GM12873 (cell line): ENCODE measurements at regions not wholly inside any gene's neighbourhood (a gene's known extent, or its start where the extent isn't known, plus 50 kb on each side); places are given as distances from the start of the nearest gene placed in this dataset.

Experiments used
- TF ChIP-seq, protein P1 (sequence below): IDR thresholded peaks from 2 replicates; pipeline ENCODE4 v1.5.1; 2012; ENCODE audit warnings: low read depth, mild to moderate bottlenecking, moderate library complexity, low read length, control low read depth; ENCODE audit not compliant: insufficient read depth; ENCODE audit errors: missing control alignments

DNA sequence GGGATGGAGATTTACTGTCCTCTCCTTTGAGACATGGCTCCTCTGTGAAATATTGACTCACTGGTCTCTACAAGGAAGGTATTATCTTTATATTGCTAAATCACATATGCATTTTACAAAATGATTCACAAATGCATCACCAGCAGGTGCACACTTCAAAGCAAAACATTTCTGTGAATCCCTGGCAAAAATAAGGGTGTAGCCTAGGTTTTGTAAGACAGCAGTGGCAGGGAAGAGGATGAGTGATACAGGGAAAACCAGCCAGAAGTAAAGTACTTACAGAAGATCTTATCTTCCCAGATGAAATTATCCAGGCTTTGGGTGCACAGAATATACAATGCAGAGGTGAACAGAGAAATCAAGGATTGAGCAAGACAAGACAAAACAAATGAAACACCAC, 1094.6 kb downstream of the GATA3 start:
- TF ChIP-seq, protein P1, sequence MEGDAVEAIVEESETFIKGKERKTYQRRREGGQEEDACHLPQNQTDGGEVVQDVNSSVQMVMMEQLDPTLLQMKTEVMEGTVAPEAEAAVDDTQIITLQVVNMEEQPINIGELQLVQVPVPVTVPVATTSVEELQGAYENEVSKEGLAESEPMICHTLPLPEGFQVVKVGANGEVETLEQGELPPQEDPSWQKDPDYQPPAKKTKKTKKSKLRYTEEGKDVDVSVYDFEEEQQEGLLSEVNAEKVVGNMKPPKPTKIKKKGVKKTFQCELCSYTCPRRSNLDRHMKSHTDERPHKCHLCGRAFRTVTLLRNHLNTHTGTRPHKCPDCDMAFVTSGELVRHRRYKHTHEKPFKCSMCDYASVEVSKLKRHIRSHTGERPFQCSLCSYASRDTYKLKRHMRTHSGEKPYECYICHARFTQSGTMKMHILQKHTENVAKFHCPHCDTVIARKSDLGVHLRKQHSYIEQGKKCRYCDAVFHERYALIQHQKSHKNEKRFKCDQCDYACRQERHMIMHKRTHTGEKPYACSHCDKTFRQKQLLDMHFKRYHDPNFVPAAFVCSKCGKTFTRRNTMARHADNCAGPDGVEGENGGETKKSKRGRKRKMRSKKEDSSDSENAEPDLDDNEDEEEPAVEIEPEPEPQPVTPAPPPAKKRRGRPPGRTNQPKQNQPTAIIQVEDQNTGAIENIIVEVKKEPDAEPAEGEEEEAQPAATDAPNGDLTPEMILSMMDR: no peak

DNA sequence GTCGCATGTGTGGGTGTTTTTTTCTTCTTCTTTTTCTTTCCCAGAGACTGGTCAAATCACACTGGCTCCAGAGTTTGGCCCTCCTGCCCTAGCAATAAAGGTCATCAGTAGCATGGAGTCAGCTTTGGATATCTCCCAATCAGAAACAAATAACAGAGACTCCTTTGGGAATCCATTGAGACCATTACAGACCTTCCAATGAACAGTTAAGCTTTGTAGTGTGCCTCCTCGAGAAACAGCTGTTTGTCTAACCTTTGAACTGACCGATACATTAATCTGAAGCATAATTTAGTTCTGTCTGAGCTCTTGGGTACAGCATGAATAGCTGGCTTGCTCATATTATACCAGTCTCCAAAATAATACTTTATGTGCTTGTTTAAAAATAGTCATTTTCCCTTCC, 1103.2 kb downstream of the GATA3 start:
- TF ChIP-seq, protein P1: no peak

DNA sequence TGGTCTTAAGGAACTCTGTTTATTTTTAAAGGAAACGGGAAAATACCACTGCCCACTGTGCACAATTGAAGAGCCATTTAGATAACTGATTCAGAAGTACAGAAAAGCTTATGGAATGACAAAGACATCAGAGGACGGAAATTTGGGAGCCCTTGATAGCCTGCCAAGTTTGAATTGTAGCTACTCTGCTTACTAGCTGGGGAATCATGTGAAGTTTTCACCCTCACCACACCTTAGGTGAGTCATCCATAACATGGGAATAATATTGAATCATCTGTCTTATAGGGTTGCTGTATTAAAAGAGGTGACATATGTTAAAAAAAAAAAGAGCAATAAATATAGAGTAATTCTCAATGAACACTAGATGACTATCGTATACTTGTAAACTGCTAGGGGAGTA, 1104.2 kb downstream of the GATA3 start:
- TF ChIP-seq, protein P1: no peak

DNA sequence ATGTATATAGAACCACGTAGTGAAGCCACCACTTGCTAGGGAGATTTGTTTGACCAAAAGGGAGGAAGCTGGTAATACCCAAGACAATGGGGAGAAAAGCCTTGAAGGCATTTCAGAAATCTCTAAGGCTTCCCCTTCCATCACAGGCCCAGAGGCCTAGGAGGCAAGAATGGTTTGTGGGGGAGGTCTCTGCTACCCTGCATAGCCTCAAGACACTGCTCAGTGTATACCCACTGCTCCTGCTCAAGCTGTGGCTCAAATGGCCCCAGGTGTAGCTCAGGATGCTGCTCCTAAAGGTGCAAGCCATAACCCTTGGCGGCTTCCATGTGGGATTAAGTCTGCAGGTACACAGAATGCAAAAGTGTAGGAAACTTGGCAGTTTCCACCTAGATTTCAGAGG, 1105.8 kb downstream of the GATA3 start:
- TF ChIP-seq, protein P1: no peak

DNA sequence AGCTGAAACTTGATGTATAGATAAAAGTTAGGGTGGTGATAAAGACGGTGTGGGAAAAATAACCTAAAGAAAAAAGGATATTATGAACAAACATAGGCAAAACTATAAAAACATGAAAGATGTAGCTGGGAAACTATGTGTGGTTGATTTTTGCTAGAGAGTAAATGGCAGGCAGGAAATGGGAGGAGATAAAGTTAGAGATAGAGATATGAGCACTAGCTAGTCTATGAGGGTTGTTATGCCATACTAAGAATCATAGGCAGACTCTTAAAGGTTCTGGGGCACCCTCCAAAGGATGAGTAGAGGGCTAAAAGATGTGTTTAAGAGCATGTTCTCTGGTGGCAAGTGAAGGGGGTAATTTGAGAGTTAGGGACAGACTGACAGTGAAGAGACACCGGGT, 1109.2 kb downstream of the GATA3 start:
- TF ChIP-seq, protein P1: no peak

DNA sequence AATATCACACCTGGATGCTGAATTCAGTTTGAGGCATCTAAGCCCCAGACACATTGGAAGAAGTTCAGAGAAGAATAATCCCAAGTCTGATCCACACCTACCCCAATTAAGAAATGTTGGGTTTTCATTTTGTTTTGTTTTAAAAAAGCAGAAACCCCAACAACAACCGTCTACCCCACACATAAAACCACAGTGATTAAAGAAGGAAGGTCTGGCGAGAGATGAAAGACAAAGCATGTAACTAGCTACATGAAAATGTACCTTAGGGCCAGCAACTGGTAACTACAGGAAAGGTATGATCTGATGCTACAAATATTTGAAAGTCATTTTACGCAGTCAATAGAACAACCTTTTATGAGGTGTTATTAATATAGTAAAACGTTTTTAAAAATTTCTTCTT, 1112.3 kb downstream of the GATA3 start:
- TF ChIP-seq, protein P1: no peak

DNA sequence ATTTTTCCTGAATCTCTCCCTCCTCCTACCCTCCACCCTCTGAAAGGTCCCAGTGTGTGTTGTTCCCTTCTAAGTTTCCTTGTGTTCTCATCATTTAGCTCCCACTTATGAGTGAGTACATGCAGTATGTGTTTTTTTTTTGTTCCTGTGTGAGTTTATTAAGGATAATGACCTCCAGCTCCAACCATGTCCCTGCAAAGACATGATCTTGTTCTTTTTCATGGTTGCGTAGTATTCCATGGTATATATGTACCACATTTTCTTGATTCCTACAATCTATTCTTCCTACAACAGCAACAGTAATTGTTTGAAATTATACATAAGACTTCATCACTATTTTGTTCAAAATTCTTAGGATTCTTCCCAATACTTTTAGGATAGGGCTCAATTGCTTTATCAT, 1117.8 kb downstream of the GATA3 start:
- TF ChIP-seq, protein P1: no peak
